ENCODE measurements at regions not wholly inside any gene's neighbourhood (a gene's known extent, or its start where the extent isn't known, plus 50 kb on each side); places are given as distances from the start of the nearest gene placed in this dataset.
A peak's percentile ranks its signal among the peaks of the same experiment; 100 is the strongest.

DNA sequence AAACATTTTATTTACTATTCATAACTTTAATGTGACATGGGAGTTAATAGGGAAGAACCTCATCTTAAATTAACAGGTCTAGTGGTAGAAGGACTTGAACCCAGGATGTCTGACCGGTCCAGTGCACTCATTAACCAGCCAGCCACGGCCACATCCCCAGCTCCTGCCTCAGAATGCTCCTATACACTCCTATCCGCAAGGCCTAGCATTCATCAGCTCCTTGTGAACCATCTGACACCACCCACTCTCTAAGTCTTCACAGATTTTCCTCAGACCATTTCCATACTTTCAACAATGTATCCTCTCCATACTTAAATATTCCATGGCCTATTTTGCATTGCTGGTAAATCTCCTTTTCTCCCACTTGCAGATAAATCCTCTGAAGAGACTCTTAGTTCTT, 98.3 kb downstream of the KLF12 start:
- no peak for DNase-seq (ENCODE audit: extremely low spot score, unreplicated experiment)
- Mint-ChIP-seq H3K27me3 (no peaks in the 10 kb centered on the region), H3K9me3 (peaks cover 9% of the 10 kb centered on the region), H3K27ac (peak overlapping the region; percentile 93), H3K36me3 (peaks cover 11% of the 10 kb centered on the region), H3K4me1 (ENCODE audit: unreplicated experiment) (peaks cover 35% of the 10 kb centered on the region), H3K4me3 (peak overlapping the region; percentile 79)
- no peak for TF ChIP-seq CTCF (conservative IDR thresholded peaks at IDR 0.05)

DNA sequence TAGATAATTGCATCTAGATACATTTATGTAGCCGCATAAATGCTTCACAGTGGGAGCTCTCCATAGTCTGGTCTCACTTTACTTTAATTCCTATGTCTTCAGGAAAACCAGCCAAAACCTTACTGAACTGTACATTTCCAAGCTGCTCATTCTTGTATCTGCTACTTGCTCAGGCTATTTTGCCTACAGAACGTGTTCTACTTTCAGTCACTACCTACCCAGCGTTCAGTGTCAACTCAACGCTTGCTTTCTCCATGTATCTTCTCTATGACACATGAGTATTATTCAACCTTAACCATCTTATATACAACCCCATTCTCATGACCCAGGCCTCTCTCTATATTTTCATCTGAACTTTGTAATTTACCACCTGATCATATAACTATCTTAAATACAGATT, 101.9 kb downstream of the KLF12 start:
- Mint-ChIP-seq H3K36me3 (peaks cover 9% of the 10 kb centered on the region), H3K4me1 (ENCODE audit: unreplicated experiment) (peaks cover 28% of the 10 kb centered on the region), H3K27me3 (no peaks in the 10 kb centered on the region), H3K9me3 (peaks cover 9% of the 10 kb centered on the region), H3K4me3 (peak overlapping the region; percentile 7), H3K27ac (peak overlapping the region; percentile 10)
- no peak for TF ChIP-seq CTCF (conservative IDR thresholded peaks at IDR 0.05)
- no peak for DNase-seq (ENCODE audit: extremely low spot score, unreplicated experiment)

- Mint-ChIP-seq H3K9me3 (peaks cover 4% of the 10 kb centered on the region), H3K4me1 (ENCODE audit: unreplicated experiment) (peaks cover 40% of the 10 kb centered on the region), H3K4me3 (no peak overlapping the region), H3K27me3 (no peaks in the 10 kb centered on the region), H3K27ac (peak overlapping the region; percentile 72), H3K36me3 (peaks cover 8% of the 10 kb centered on the region)
- no peak for TF ChIP-seq CTCF (conservative IDR thresholded peaks at IDR 0.05)
- DNase-seq (ENCODE audit: extremely low spot score, unreplicated experiment): no peak
Measured at GRCh38 chr13:74027161-74027779, 106.9 kb downstream of the KLF12 start.

- peaks cover 12% of the 10 kb centered on the region for H3K36me3 Mint-ChIP-seq
- H3K27ac Mint-ChIP-seq: peak overlapping the region; percentile 72
- H3K27me3 Mint-ChIP-seq: no peaks in the 10 kb centered on the region
Measured at GRCh38 chr13:74026753-74027152, 107.5 kb downstream of the KLF12 start.

DNA sequence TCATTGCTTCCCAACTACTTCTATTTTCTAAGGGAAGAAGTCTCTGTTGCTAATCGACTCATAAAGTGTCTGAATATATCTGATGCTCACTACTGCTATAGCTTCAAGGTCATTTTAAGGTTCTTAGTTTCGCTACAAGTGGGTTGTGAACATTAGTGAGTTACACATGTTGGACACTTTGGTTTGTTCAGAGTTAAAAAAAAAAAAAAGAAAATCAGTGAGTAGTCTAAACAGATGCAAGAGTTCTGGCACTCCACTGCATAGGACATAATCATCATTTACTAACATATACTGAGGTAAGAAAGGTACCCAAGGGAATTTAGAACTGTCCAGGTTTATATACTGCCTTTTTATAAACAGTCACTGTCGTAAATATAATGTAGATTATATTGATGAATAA, 108.8 kb downstream of the KLF12 start:
- Mint-ChIP-seq H3K9me3 (no peaks in the 10 kb centered on the region), H3K4me1 (ENCODE audit: unreplicated experiment) (peaks cover 40% of the 10 kb centered on the region), H3K27ac (no peak overlapping the region), H3K27me3 (no peaks in the 10 kb centered on the region), H3K4me3 (no peak overlapping the region), H3K36me3 (peaks cover 16% of the 10 kb centered on the region)
- DNase-seq (ENCODE audit: extremely low spot score, unreplicated experiment): no peak
- no peak for TF ChIP-seq CTCF (conservative IDR thresholded peaks at IDR 0.05)

More at GRCh38 chr13:74026753-74027152, 107.5 kb downstream of the KLF12 start:
- Mint-ChIP-seq H3K9me3 (peaks cover 4% of the 10 kb centered on the region), H3K4me1 (ENCODE audit: unreplicated experiment) (peaks cover 40% of the 10 kb centered on the region), H3K4me3 (peak overlapping the region; percentile 30)
- DNase-seq (ENCODE audit: extremely low spot score, unreplicated experiment): no peak
- TF ChIP-seq CTCF (conservative IDR thresholded peaks at IDR 0.05): no peak

Data from type B pancreatic cell (in vitro differentiated cells).